K562 (cell line): ENCODE measurements at regions not wholly inside any gene's neighbourhood (a gene's known extent, or its start where the extent isn't known, plus 50 kb on each side); places are given as distances from the start of the nearest gene placed in this dataset.

Source experiments
- ATAC-seq: fragments of 200-7000 bp; cut with Tn5 transposase; 3 replicates; pipeline ENCODE4 v1.9.1; 2020; ENCODE audit warnings: moderate library complexity
- BruUV-seq: library from RNA; stranded (reverse); fragments of 400-500 nt; replicated peaks from 2 replicates; lab custom pipeline; 2021; lab: Mats Ljungman, UMichigan
- CTCF ChIA-PET: fragments of 300-600 bp; formaldehyde crosslinking; extraction: SDS; loops from one replicate; lab custom pipeline; 2021; ENCODE audit warnings: low intra/inter-chr PET ratio; lab: Yijun Ruan, JAX
- POLR2A ChIA-PET: fragments of 300-600, 350-650 bp; sonication (Branson Sonifier 250); formaldehyde crosslinking; extraction: SDS; loops from one replicate; lab custom pipeline; 2021; ENCODE audit warnings: antibody characterized with exemption, inconsistent platforms; lab: Yijun Ruan, JAX
- DNase-seq, 4 experiments: peaks; one replicate each; pipeline versions ENCODE4 v3.0.0 to v3.0.0-alpha.2; 2011 to 2018; ENCODE audit warnings: low spot score in 3 of 4, mixed read lengths in 3 of 4; ENCODE audit errors: extremely low read depth in 1 of 4
- FAIRE-seq: peaks from 2 replicates; lab custom pipeline; 2011; peaks lifted over from hg19 to GRCh38; lab: Jason Lieb, UNC
- H2AFZ ChIP-seq: 2 replicates; pipeline ENCODE4 v1.6.0; 2011; ENCODE audit warnings: low read depth, low read length, control low read depth, inconsistent platforms
- H3K27ac ChIP-seq: fragments of 200-600 bp; 3 replicates; pipeline ENCODE4 v1.8.0; 2011; ENCODE audit warnings: low read depth, mild to moderate bottlenecking, control low read depth, inconsistent platforms, low read length, moderate library complexity, mixed read lengths; ENCODE audit errors: extremely low read depth
- H3K27me3 ChIP-seq, 2 experiments: fragments of 300-600 bp in 1 of 2; 2 replicates in 1 of 2; 3 replicates in 1 of 2; pipeline versions ENCODE4 v1.6.0 to v1.8.0; 2011; ENCODE audit warnings: inconsistent platforms in 2 of 2, low read length in 2 of 2, mild to moderate bottlenecking in 1 of 2, mixed read lengths in 1 of 2, moderate library complexity in 1 of 2; ENCODE audit not compliant: control insufficient read depth in 2 of 2, insufficient read depth in 2 of 2
- H3K36me3 ChIP-seq: fragments of 300-600 bp; 3 replicates; pipeline ENCODE4 v1.8.0; 2011; ENCODE audit warnings: mild to moderate bottlenecking, low read length, inconsistent platforms; ENCODE audit not compliant: control insufficient read depth, insufficient read depth
- H3K4me1 ChIP-seq, 2 experiments: fragments of 200-600 bp in 1 of 2; replicated peaks in 1 of 2; 2 replicates in 1 of 2; 3 replicates in 1 of 2; pipeline versions ENCODE4 v1.5.1 to v1.8.0; 2011; ENCODE audit warnings: inconsistent platforms in 2 of 2, low read length in 2 of 2, mild to moderate bottlenecking in 1 of 2, mixed read lengths in 1 of 2, moderate library complexity in 1 of 2; ENCODE audit not compliant: control insufficient read depth in 2 of 2, insufficient read depth in 2 of 2
- H3K4me2 ChIP-seq: 2 replicates; pipeline ENCODE4 v1.6.1; 2011; ENCODE audit warnings: low read length, control low read depth, inconsistent platforms, mixed read lengths; ENCODE audit not compliant: insufficient read depth
- H3K4me3 ChIP-seq: fragments of 200-600 bp; sonication (generic), shearing (Covaris generic); 2 replicates; pipeline ENCODE4 v1.5.1; 2016; ENCODE audit warnings: control low read depth, inconsistent platforms
- H3K79me2 ChIP-seq: fragments of 200-600 bp; 3 replicates; pipeline ENCODE4 v1.8.0; 2011; ENCODE audit warnings: low read length, inconsistent platforms; ENCODE audit not compliant: control insufficient read depth, insufficient read depth
- H3K9ac ChIP-seq, 2 experiments: 2 replicates each; pipeline versions ENCODE4 v1.6.0 to v1.6.1; 2011; ENCODE audit warnings: low read depth in 2 of 2, low read length in 2 of 2, control low read depth in 1 of 2, inconsistent platforms in 1 of 2, mild to moderate bottlenecking in 1 of 2, mixed read lengths in 1 of 2; ENCODE audit not compliant: insufficient read depth in 1 of 2
- H3K9me1 ChIP-seq: one replicate; pipeline ENCODE4 v1.6.0; 2011; ENCODE audit warnings: inconsistent platforms, mild to moderate bottlenecking, low read length, moderate library complexity; ENCODE audit not compliant: control insufficient read depth, insufficient read depth
- H3K9me3 ChIP-seq: replicated peaks from 2 replicates; pipeline ENCODE4 v1.5.1; 2011; ENCODE audit warnings: low read depth, low read length, inconsistent platforms; ENCODE audit not compliant: control insufficient read depth, insufficient read depth
- H4K20me1 ChIP-seq: replicated peaks from 2 replicates; pipeline ENCODE4 v1.6.1; 2011; ENCODE audit warnings: low read length, inconsistent platforms, mixed read lengths; ENCODE audit not compliant: control insufficient read depth, insufficient read depth
- CBFB ChIP-seq: sonication (generic); formaldehyde crosslinking; IDR thresholded peaks from 2 replicates; pipeline ENCODE4 v1.4.0; 2020; ENCODE audit warnings: mild to moderate bottlenecking, missing genetic modification reagents
- RFX7 ChIP-seq: fragments of 250-450 bp; sonication (Bioruptor Pico); IDR thresholded peaks from 2 replicates; pipeline ENCODE4 v1.5.1; 2021; ENCODE audit warnings: mild to moderate bottlenecking
- TARDBP ChIP-seq: fragments of 450-650 bp; IDR thresholded peaks from 2 replicates; pipeline ENCODE4 v1.6.1; 2016
- TSHZ1 ChIP-seq: fragments of 250-450 bp; sonication (Bioruptor Pico); IDR thresholded peaks from 2 replicates; pipeline ENCODE4 v1.4.0; 2020; ENCODE audit warnings: mild to moderate bottlenecking, moderate library complexity
- ZBTB40 ChIP-seq, 2 experiments: fragments of 450-650 bp in 1 of 2; sonication (generic) in 1 of 2; formaldehyde crosslinking in 1 of 2; IDR thresholded peaks; 2 replicates each; pipeline versions ENCODE4 v1.7.1 to v1.9.0; 2016 to 2022; ENCODE audit warnings: inconsistent platforms in 1 of 2, mild to moderate bottlenecking in 1 of 2, missing genetic modification reagents in 1 of 2
- ZNF551 ChIP-seq: fragments of 250-450 bp; sonication (Bioruptor Pico); IDR thresholded peaks from 2 replicates; pipeline ENCODE4 v1.5.0; 2021; ENCODE audit warnings: mild to moderate bottlenecking, moderate library complexity
- ZSCAN29 ChIP-seq: fragments of 450-650 bp; IDR thresholded peaks from 2 replicates; pipeline ENCODE4 v1.6.1; 2017
- WGBS: fragments of 100-300 bp; shearing (Covaris generic); methylation state at CpG from one replicate; pipeline ENCODE4 v1.1.6; 2016; ENCODE audit warnings: low coverage, mixed read lengths; ENCODE audit not compliant: insufficient coverage; ENCODE audit errors: missing lambda C conversion rate; 5-methylcytosine and 5-hydroxymethylcytosine counted together
- in situ Hi-C: fragments of 300-500 bp; cut with MboI; formaldehyde crosslinking; loops from 4 replicates; pipeline ENCODE4 v1.15.0; 2018; ENCODE audit warnings: inconsistent platforms, mixed read lengths
- intact Hi-C: fragments of 100-400 bp; cut with micrococcal nuclease; formaldehyde crosslinking; loops from 2 replicates; pipeline ENCODE4 v1.14.2; 2022

- TF ChIP-seq TSHZ1 (CRISPR knock-in tag) (no peak), TARDBP (no peak)
Measured at GRCh38 chr15:94848054-94848453, 616.7 kb downstream of the MCTP2 start (continued).

- H2AFZ ChIP-seq: peak overlapping the region; percentile 67
- peak overlapping the region; percentile 57 for H3K4me2 ChIP-seq
- H3K36me3 ChIP-seq: peaks cover 3% of the 10 kb centered on the region; the same call in 2 of the 3 replicates
- peak overlapping the region; percentile 72; the same call in 1 of the 2 replicates for H3K4me3 ChIP-seq
- in situ Hi-C loops: no loop called here
- ChIA-PET CTCF (no interaction called here), POLR2A (interaction anchor here (0.8 to 2.2 kb wide), 4 partner anchors 9 to 110 kb away, joined by 3 to 6 read pairs (median 3); no protein-coding TSS in a partner anchor)
- peaks cover 9 to 20% of the 10 kb centered on the region in 2 experiments; a peak in 4 of 5 replicates for H3K4me1 ChIP-seq
- BruUV-seq: no TSS peak
- 48% methylated on average over 3 of the region's 3 CpGs for WGBS
- H3K9me1 ChIP-seq: no peaks in the 10 kb centered on the region
- no peak for DNase-seq
- H3K9me3 ChIP-seq: no peaks in the 10 kb centered on the region
- H4K20me1 ChIP-seq: no peaks in the 10 kb centered on the region
- peak overlapping the region; percentile 92 for H3K27ac ChIP-seq
- H3K9ac ChIP-seq: peak overlapping the region in 1 of 2 experiments; percentile 78; a peak in 2 of 4 replicates
- no peak for FAIRE-seq
- peaks cover 59% of the 10 kb centered on the region for H3K79me2 ChIP-seq
- no peak for ATAC-seq
- H3K27me3 ChIP-seq: no peaks in the 10 kb centered on the region
- intact Hi-C loops: loop anchor here (5.0 to 10.0 kb wide), 4 partner anchors 57 to 320 kb away; no protein-coding TSS in a partner anchor
- TF ChIP-seq RFX7 (CRISPR knock-in tag) (no peak), ZBTB40 (IDR thresholded peaks at IDR 0.05) (peak; percentile 59), ZBTB40 (CRISPR knock-in tag; IDR thresholded peaks at IDR 0.05) (no peak), ZNF551 (no peak), ZSCAN29 (no peak), CBFB (no peak)
Measured at GRCh38 chr15:94855018-94855408, 623.7 kb downstream of the MCTP2 start.
